Colonic mucosa (tissue), 4 donors: ENCODE measurements at regions not wholly inside any gene's neighbourhood (a gene's known extent, or its start where the extent isn't known, plus 50 kb on each side); places are given as distances from the start of the nearest gene placed in this dataset.

Experiments
- DNase-seq: peaks from one replicate; pipeline ENCODE4 v3.0.0-alpha.2; 2020
- H3K27ac ChIP-seq: fragments of 200-600 bp; one replicate; pipeline ENCODE4 v1.8.0; 2021
- H3K27me3 ChIP-seq: fragments of 200-600 bp; one replicate; pipeline ENCODE4 v1.8.0; 2021
- H3K36me3 ChIP-seq: fragments of 200-600 bp; one replicate; pipeline ENCODE4 v1.8.0; 2021
- H3K4me1 ChIP-seq: fragments of 200-600 bp; one replicate; pipeline ENCODE4 v1.8.0; 2021; ENCODE audit warnings: mild to moderate bottlenecking
- H3K4me3 ChIP-seq: fragments of 200-600 bp; one replicate; pipeline ENCODE4 v1.8.0; 2021
- H3K9ac ChIP-seq, 2 donors: one replicate each; pipeline ENCODE4 v1.7.0; 2013; ENCODE audit warnings: control low read depth in 2 of 2, low read depth in 2 of 2, low read length in 2 of 2
- H3K9me3 ChIP-seq: fragments of 200-600 bp; one replicate; pipeline ENCODE4 v1.8.0; 2021
- intact Hi-C: fragments of 100-400 bp; cut with DNase I; formaldehyde crosslinking; loops from one replicate; pipeline ENCODE4 v1.14.1; 2022
- TF ChIP-seq, protein P1 (sequence below): fragments of 200-600 bp; IDR thresholded peaks from one replicate; pipeline ENCODE4 v1.8.0; 2022; ENCODE audit warnings: antibody characterized with exemption, mild to moderate bottlenecking
- donor health status: healthy.
- donor health status: DM: no; HTN: no; CAD: no.
- donor health status: DM: no; HTN: no; CAD: no.

DNA sequence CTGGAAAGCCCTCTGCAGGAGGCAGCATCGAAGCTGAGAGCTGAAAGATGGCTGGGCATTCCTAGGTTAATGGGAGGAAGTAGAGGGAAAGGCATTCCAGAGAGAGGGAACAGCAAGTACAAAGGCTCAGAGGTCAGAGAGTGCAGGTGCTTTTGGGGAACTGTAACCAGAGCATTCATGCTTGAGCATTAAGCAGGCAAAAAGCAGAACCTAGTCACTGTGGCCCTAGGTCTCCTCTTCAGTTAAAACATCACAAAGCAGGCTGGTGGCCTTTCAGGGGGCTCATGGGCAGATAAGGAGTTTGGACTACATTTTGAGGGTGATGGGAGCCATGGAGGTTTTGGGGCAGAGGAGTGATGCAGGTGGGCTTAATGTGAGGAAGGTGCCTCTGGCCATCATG lies 169.2 kb upstream of the MYL2 start:
- Histone ChIP-seq H3K9me3 (no peaks in the 10 kb centered on the region), H3K4me3 (no peak overlapping the region), H3K36me3 (no peaks in the 10 kb centered on the region), H3K27me3 (no peaks in the 10 kb centered on the region), H3K27ac (no peak overlapping the region), H3K9ac (no peak overlapping the region), H3K4me1 (no peaks in the 10 kb centered on the region)
- DNase-seq, result no peak
- intact Hi-C loops, result no loop called here
- TF ChIP-seq, protein P1, sequence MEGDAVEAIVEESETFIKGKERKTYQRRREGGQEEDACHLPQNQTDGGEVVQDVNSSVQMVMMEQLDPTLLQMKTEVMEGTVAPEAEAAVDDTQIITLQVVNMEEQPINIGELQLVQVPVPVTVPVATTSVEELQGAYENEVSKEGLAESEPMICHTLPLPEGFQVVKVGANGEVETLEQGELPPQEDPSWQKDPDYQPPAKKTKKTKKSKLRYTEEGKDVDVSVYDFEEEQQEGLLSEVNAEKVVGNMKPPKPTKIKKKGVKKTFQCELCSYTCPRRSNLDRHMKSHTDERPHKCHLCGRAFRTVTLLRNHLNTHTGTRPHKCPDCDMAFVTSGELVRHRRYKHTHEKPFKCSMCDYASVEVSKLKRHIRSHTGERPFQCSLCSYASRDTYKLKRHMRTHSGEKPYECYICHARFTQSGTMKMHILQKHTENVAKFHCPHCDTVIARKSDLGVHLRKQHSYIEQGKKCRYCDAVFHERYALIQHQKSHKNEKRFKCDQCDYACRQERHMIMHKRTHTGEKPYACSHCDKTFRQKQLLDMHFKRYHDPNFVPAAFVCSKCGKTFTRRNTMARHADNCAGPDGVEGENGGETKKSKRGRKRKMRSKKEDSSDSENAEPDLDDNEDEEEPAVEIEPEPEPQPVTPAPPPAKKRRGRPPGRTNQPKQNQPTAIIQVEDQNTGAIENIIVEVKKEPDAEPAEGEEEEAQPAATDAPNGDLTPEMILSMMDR, result no peak

DNA sequence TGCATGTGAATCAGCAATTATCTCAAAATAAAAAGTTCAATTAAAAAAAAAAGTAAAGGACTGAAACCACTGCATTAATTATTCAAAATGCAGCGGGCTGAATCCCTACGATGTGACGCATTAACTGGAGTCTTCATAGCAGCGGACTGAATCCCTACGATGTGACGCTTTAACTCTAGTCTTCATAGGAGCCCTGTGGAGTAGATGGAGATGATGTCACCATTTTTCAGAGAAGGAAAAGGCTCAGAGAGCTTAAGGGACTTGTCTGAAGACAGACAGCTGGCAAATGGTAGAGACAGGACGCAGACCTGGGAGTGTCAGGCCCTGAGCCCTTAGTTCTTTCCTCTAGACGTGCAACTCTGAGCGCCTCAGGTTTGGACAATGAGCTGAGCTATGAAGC lies 168.0 kb upstream of the MYL2 start:
- H3K27ac ChIP-seq, result no peak overlapping the region
- H3K9me3 ChIP-seq, result no peaks in the 10 kb centered on the region
- intact Hi-C loops, result no loop called here
- no peaks in the 10 kb centered on the region for H3K27me3 ChIP-seq
- H3K4me1 ChIP-seq, result no peaks in the 10 kb centered on the region
- H3K4me3 ChIP-seq, result no peak overlapping the region
- DNase-seq, result no peak
- no peaks in the 10 kb centered on the region for H3K36me3 ChIP-seq
- H3K9ac ChIP-seq, result no peak overlapping the region
- TF ChIP-seq, protein P1, result no peak

DNA sequence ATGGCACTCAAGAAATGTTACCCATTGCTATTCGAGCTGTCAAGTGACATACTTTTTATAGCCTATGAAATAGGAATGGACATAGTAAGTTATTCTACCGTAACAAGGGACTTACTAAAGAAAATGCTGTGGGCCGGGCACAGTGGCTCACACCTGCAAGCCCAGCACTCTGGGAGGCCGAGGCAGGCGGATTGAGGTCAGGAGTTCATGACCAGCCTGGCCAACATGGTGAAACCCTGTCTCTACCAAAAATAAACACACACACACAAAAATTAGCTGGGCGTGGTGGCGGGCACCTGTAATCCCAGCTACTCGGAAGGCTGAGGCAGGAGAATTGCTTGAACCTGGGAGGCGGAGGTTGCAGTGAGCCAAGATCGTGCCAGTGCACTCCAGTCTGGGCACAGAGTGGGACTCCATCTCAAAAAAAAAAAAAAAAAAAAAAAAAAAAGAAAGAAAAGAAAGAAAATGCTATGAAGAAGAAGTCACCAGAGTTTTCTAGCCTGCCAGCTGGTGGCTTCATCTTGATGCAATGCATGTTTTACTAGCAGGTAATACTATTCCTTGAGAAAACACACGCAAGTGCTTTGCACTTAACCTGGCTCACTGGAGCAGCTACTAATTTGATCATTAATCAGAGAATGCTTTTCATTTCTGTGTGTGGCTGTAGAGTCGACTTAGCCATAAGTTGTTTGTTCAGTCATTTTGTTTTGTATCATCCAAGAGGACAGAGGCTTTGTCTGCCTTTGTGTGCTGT lies 166.7 kb upstream of the MYL2 start:
- no peaks in the 10 kb centered on the region for H3K9me3 ChIP-seq
- no peak overlapping the region for H3K27ac ChIP-seq
- no peak overlapping the region for H3K4me3 ChIP-seq
- TF ChIP-seq, protein P1, result no peak
- no peak for DNase-seq
- H3K4me1 ChIP-seq, result no peaks in the 10 kb centered on the region
- no peaks in the 10 kb centered on the region for H3K36me3 ChIP-seq
- intact Hi-C loops, result no loop called here
- no peak overlapping the region for H3K9ac ChIP-seq
- H3K27me3 ChIP-seq, result no peaks in the 10 kb centered on the region

DNA sequence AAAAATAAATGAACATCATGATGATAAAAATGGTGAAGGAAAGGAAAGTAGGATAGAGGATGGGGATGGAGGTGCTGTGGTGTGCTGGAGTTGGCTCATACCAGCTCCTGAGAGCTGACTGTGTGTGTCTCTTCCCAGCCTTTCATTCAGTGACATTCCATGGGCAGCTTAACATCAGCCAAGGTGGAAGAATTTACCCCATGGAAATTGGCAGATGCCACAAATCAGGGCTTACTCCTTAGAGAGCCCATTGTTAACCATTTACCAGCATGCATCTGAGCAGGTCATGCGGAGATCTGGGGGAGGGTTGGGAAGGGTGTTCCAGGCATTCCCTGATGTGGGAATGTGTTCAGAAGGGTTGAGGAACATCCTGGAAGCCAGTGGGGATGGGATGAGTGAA lies 164.7 kb upstream of the MYL2 start:
- H3K27me3 ChIP-seq, result no peaks in the 10 kb centered on the region
- H3K27ac ChIP-seq, result no peak overlapping the region
- no peaks in the 10 kb centered on the region for H3K9me3 ChIP-seq
- intact Hi-C loops, result no loop called here
- no peak for DNase-seq
- H3K4me3 ChIP-seq, result no peak overlapping the region
- no peak overlapping the region for H3K9ac ChIP-seq
- TF ChIP-seq, protein P1, result no peak
- H3K4me1 ChIP-seq, result no peaks in the 10 kb centered on the region
- no peaks in the 10 kb centered on the region for H3K36me3 ChIP-seq

DNA sequence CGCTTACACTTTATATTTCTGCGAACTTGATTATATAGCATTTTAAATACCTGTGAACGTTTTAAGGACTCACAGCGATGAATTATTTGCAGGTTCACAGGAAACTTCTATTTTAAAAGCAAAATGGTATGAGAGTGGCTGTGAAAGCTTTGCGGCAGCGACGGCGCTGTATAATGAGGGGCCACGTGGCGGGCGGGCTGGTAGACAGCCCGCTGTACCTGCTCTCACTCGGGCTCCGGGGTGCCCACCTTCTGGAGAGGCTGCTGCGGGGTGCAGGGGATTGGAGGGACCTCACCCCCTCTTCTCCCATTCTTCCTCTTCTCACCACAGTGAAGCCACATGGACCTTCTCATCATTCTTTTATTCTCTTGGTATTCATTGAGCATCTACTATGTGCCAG lies 164.2 kb upstream of the MYL2 start:
- TF ChIP-seq, protein P1, result no peak
- Histone ChIP-seq H3K4me1 (no peaks in the 10 kb centered on the region), H3K9me3 (no peaks in the 10 kb centered on the region), H3K36me3 (no peaks in the 10 kb centered on the region), H3K27ac (no peak overlapping the region), H3K9ac (no peak overlapping the region), H3K4me3 (no peak overlapping the region), H3K27me3 (no peaks in the 10 kb centered on the region)
- DNase-seq, result no peak
- intact Hi-C loops, result no loop called here
